HEK293 (cell line): ENCODE measurements at regions not wholly inside any gene's neighbourhood (a gene's known extent, or its start where the extent isn't known, plus 50 kb on each side); places are given as distances from the start of the nearest gene placed in this dataset.

ENCODE experiments used
- ATF2 ChIP-seq: fragments of 450-650 bp; formaldehyde crosslinking; IDR thresholded peaks from 2 replicates; pipeline ENCODE4 v1.5.1; 2016; ENCODE audit warnings: missing biosample characterization, missing genetic modification characterization, low read depth
- TRIM28 ChIP-seq: IDR thresholded peaks from 2 replicates; pipeline ENCODE4 v1.6.1; 2011; ENCODE audit warnings: low read length, control low read depth, borderline replicate concordance
- TF ChIP-seq, protein P1 (sequence below): fragments of 450-650 bp; formaldehyde crosslinking; IDR thresholded peaks from 2 replicates; pipeline ENCODE4 v1.5.1; 2016; ENCODE audit warnings: missing biosample characterization, missing genetic modification characterization
- TF ChIP-seq, protein P2 (sequence below): fragments of 450-650 bp; formaldehyde crosslinking; IDR thresholded peaks from 2 replicates; pipeline ENCODE4 v1.5.1; 2016; ENCODE audit warnings: missing biosample characterization, missing genetic modification characterization

- TF ChIP-seq, protein P1, sequence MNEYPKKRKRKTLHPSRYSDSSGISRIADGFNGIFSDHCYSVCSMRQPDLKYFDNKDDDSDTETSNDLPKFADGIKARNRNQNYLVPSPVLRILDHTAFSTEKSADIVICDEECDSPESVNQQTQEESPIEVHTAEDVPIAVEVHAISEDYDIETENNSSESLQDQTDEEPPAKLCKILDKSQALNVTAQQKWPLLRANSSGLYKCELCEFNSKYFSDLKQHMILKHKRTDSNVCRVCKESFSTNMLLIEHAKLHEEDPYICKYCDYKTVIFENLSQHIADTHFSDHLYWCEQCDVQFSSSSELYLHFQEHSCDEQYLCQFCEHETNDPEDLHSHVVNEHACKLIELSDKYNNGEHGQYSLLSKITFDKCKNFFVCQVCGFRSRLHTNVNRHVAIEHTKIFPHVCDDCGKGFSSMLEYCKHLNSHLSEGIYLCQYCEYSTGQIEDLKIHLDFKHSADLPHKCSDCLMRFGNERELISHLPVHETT (tag by site-specific recombination): no peak
- TF ChIP-seq ATF2 (tag by site-specific recombination): no peak
- TF ChIP-seq TRIM28: no peak
- TF ChIP-seq, protein P2, sequence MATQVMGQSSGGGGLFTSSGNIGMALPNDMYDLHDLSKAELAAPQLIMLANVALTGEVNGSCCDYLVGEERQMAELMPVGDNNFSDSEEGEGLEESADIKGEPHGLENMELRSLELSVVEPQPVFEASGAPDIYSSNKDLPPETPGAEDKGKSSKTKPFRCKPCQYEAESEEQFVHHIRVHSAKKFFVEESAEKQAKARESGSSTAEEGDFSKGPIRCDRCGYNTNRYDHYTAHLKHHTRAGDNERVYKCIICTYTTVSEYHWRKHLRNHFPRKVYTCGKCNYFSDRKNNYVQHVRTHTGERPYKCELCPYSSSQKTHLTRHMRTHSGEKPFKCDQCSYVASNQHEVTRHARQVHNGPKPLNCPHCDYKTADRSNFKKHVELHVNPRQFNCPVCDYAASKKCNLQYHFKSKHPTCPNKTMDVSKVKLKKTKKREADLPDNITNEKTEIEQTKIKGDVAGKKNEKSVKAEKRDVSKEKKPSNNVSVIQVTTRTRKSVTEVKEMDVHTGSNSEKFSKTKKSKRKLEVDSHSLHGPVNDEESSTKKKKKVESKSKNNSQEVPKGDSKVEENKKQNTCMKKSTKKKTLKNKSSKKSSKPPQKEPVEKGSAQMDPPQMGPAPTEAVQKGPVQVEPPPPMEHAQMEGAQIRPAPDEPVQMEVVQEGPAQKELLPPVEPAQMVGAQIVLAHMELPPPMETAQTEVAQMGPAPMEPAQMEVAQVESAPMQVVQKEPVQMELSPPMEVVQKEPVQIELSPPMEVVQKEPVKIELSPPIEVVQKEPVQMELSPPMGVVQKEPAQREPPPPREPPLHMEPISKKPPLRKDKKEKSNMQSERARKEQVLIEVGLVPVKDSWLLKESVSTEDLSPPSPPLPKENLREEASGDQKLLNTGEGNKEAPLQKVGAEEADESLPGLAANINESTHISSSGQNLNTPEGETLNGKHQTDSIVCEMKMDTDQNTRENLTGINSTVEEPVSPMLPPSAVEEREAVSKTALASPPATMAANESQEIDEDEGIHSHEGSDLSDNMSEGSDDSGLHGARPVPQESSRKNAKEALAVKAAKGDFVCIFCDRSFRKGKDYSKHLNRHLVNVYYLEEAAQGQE (tag by site-specific recombination): no peak
Observed at GRCh38 chr12:38101753-38102152, 214.8 kb upstream of the ALG10B start.
